SK-N-SH treated with all-trans-retinoic acid at 6 μM for 48 hours (cell line): ENCODE measurements at regions not wholly inside any gene's neighbourhood (a gene's known extent, or its start where the extent isn't known, plus 50 kb on each side); places are given as distances from the start of the nearest gene placed in this dataset.

Experiments used
- ARNTL ChIP-seq: fragments of 450-650 bp; formaldehyde crosslinking; IDR thresholded peaks from 2 replicates; pipeline ENCODE4 v1.5.0; 2020; ENCODE audit warnings: low read depth, mild to moderate bottlenecking, moderate library complexity, borderline replicate concordance
- BACH2 ChIP-seq: fragments of 250-450 bp; sonication (Bioruptor Pico); IDR thresholded peaks from 2 replicates; pipeline ENCODE4 v1.9.0; 2021; ENCODE audit warnings: mild to moderate bottlenecking, borderline replicate concordance
- CREB5 ChIP-seq: fragments of 250-450 bp; sonication (Bioruptor Pico); IDR thresholded peaks from 2 replicates; pipeline ENCODE4 v1.5.1; 2020; ENCODE audit warnings: low read depth, mild to moderate bottlenecking, moderate library complexity
- CSDC2 ChIP-seq: fragments of 250-450 bp; sonication (Bioruptor Pico); IDR thresholded peaks from 2 replicates; pipeline ENCODE4 v1.5.0; 2020; ENCODE audit warnings: mild to moderate bottlenecking, moderate library complexity
- GLIS3 ChIP-seq: fragments of 250-450 bp; sonication (Bioruptor Pico); IDR thresholded peaks from 2 replicates; pipeline ENCODE4 v1.5.0; 2020; ENCODE audit warnings: mild to moderate bottlenecking, moderate library complexity
- OSR1 ChIP-seq: fragments of 250-450 bp; sonication (Bioruptor Pico); IDR thresholded peaks from 2 replicates; pipeline ENCODE4 v1.8.0; 2022; ENCODE audit warnings: moderate library complexity, mild to moderate bottlenecking, inconsistent platforms
- PPARA ChIP-seq: fragments of 250-450 bp; sonication (Bioruptor Pico); IDR thresholded peaks from 2 replicates; pipeline ENCODE4 v1.5.0; 2020; ENCODE audit warnings: mild to moderate bottlenecking, borderline replicate concordance
- RARB ChIP-seq: fragments of 250-450 bp; sonication (Bioruptor Pico); IDR thresholded peaks from 2 replicates; pipeline ENCODE4 v1.8.0; 2021; ENCODE audit warnings: mild to moderate bottlenecking, moderate library complexity
- TCF4 ChIP-seq: fragments of 250-450 bp; sonication (Bioruptor Pico); IDR thresholded peaks from 2 replicates; pipeline ENCODE4 v1.8.0; 2021; ENCODE audit warnings: mild to moderate bottlenecking, moderate library complexity, borderline replicate concordance
- TOX ChIP-seq: fragments of 250-450 bp; sonication (Bioruptor Pico); IDR thresholded peaks from 2 replicates; pipeline ENCODE4 v1.8.0; 2021; ENCODE audit warnings: mild to moderate bottlenecking, moderate library complexity, borderline replicate concordance
- ZFP3 ChIP-seq: fragments of 250-450 bp; sonication (Bioruptor Pico); IDR thresholded peaks from 2 replicates; pipeline ENCODE4 v1.5.0; 2020; ENCODE audit warnings: mild to moderate bottlenecking, moderate library complexity
- ZNF70 ChIP-seq: fragments of 450-650 bp; formaldehyde crosslinking; IDR thresholded peaks from 2 replicates; pipeline ENCODE4 v1.5.0; 2020; ENCODE audit warnings: mild to moderate bottlenecking, moderate library complexity
- TF ChIP-seq, protein P1 (sequence below): fragments of 250-450 bp; sonication (Bioruptor Pico); IDR thresholded peaks from 2 replicates; pipeline ENCODE4 v1.8.0; 2020; ENCODE audit warnings: mild to moderate bottlenecking, moderate library complexity, borderline replicate concordance
- TF ChIP-seq, protein P2 (sequence below): fragments of 250-450 bp; sonication (Bioruptor Pico); IDR thresholded peaks from 2 replicates; pipeline ENCODE4 v1.8.0; 2021; ENCODE audit warnings: low read depth, mild to moderate bottlenecking, moderate library complexity, borderline replicate concordance

- TF ChIP-seq, protein P1, sequence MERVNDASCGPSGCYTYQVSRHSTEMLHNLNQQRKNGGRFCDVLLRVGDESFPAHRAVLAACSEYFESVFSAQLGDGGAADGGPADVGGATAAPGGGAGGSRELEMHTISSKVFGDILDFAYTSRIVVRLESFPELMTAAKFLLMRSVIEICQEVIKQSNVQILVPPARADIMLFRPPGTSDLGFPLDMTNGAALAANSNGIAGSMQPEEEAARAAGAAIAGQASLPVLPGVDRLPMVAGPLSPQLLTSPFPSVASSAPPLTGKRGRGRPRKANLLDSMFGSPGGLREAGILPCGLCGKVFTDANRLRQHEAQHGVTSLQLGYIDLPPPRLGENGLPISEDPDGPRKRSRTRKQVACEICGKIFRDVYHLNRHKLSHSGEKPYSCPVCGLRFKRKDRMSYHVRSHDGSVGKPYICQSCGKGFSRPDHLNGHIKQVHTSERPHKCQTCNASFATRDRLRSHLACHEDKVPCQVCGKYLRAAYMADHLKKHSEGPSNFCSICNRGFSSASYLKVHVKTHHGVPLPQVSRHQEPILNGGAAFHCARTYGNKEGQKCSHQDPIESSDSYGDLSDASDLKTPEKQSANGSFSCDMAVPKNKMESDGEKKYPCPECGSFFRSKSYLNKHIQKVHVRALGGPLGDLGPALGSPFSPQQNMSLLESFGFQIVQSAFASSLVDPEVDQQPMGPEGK (CRISPR knock-in tag): no peak
- TF ChIP-seq ARNTL (CRISPR knock-in tag): no peak
- TF ChIP-seq RARB: no peak
- TF ChIP-seq ZFP3 (CRISPR knock-in tag): no peak
- no peak for TF ChIP-seq TOX (CRISPR knock-in tag)
- no peak for TF ChIP-seq GLIS3
- no peak for TF ChIP-seq BACH2 (CRISPR knock-in tag)
- TF ChIP-seq TCF4: no peak
- TF ChIP-seq PPARA (CRISPR knock-in tag): no peak
- no peak for TF ChIP-seq ZNF70 (CRISPR knock-in tag)
- TF ChIP-seq, protein P2, sequence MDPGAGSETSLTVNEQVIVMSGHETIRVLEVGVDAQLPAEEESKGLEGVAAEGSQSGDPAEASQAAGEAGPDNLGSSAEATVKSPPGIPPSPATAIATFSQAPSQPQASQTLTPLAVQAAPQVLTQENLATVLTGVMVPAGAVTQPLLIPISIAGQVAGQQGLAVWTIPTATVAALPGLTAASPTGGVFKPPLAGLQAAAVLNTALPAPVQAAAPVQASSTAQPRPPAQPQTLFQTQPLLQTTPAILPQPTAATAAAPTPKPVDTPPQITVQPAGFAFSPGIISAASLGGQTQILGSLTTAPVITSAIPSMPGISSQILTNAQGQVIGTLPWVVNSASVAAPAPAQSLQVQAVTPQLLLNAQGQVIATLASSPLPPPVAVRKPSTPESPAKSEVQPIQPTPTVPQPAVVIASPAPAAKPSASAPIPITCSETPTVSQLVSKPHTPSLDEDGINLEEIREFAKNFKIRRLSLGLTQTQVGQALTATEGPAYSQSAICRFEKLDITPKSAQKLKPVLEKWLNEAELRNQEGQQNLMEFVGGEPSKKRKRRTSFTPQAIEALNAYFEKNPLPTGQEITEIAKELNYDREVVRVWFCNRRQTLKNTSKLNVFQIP (CRISPR knock-in tag): no peak
- TF ChIP-seq OSR1: no peak
- no peak for TF ChIP-seq CREB5 (CRISPR knock-in tag)
- TF ChIP-seq CSDC2 (CRISPR knock-in tag): no peak
Measured at GRCh38 chr1:214740471-214740870, 137.5 kb downstream of the CENPF start.
